Neuronal stem cell (in vitro differentiated cells): ENCODE measurements at regions not wholly inside any gene's neighbourhood (a gene's known extent, or its start where the extent isn't known, plus 50 kb on each side); places are given as distances from the start of the nearest gene placed in this dataset.

Source experiments
- DNase-seq: peaks from one replicate; pipeline ENCODE4 v3.0.0-alpha.2; 2013; ENCODE audit warnings: low spot score
- H2AFZ ChIP-seq: one replicate; pipeline ENCODE4 v1.6.1; 2013; ENCODE audit warnings: mild to moderate bottlenecking, low read length, inconsistent platforms
- H2AK5ac ChIP-seq: 2 replicates; pipeline ENCODE4 v1.6.1; 2013; ENCODE audit warnings: low read depth, mild to moderate bottlenecking, inconsistent platforms, low read length, moderate library complexity, mixed read lengths
- H2BK120ac ChIP-seq: 2 replicates; pipeline ENCODE4 v1.6.1; 2013; ENCODE audit warnings: low read depth, mild to moderate bottlenecking, inconsistent platforms, low read length, moderate library complexity, mixed read lengths
- H2BK12ac ChIP-seq: one replicate; pipeline ENCODE4 v1.6.1; 2013; ENCODE audit warnings: low read length, inconsistent platforms
- H2BK15ac ChIP-seq: 2 replicates; pipeline ENCODE4 v1.6.1; 2013; ENCODE audit warnings: mild to moderate bottlenecking, low read length, inconsistent platforms, mixed read lengths
- H2BK5ac ChIP-seq: one replicate; pipeline ENCODE4 v1.6.1; 2013; ENCODE audit warnings: inconsistent platforms, mild to moderate bottlenecking, low read length, moderate library complexity
- H3K14ac ChIP-seq: one replicate; pipeline ENCODE4 v1.6.1; 2013; ENCODE audit warnings: low read length, inconsistent platforms
- H3K18ac ChIP-seq: 2 replicates; pipeline ENCODE4 v1.6.1; 2013; ENCODE audit warnings: low read length, inconsistent platforms
- H3K23ac ChIP-seq: 2 replicates; pipeline ENCODE4 v1.6.1; 2013; ENCODE audit warnings: low read depth, mild to moderate bottlenecking, mixed read lengths, low read length, inconsistent platforms; ENCODE audit not compliant: poor library complexity
- H3K27ac ChIP-seq: replicated peaks from 3 replicates; pipeline ENCODE4 v1.5.1; 2013; ENCODE audit warnings: low read length, inconsistent platforms
- H3K27me3 ChIP-seq, 3 experiments: 2 replicates each; pipeline ENCODE4 v1.6.1; 2013; ENCODE audit warnings: low read length in 3 of 3, mild to moderate bottlenecking in 2 of 3, inconsistent platforms in 1 of 3, low read depth in 1 of 3, mixed read lengths in 1 of 3, moderate library complexity in 1 of 3; ENCODE audit not compliant: control insufficient read depth in 3 of 3, insufficient read depth in 3 of 3
- H3K36me3 ChIP-seq, 2 donors: replicated peaks in 1 of 2; 2 replicates each; pipeline ENCODE4 v1.6.1; 2013; ENCODE audit warnings: low read length in 2 of 2; ENCODE audit not compliant: control insufficient read depth in 2 of 2, insufficient read depth in 2 of 2
- H3K4ac ChIP-seq: 2 replicates; pipeline ENCODE4 v1.6.1; 2013; ENCODE audit warnings: inconsistent platforms, mild to moderate bottlenecking, low read length, moderate library complexity
- H3K4me1 ChIP-seq, 2 donors: 1 replicate in 1 of 2; 2 replicates in 1 of 2; pipeline ENCODE4 v1.6.1; 2013; ENCODE audit warnings: low read length in 2 of 2, low read depth in 1 of 2; ENCODE audit not compliant: control insufficient read depth in 2 of 2, insufficient read depth in 1 of 2
- H3K4me2 ChIP-seq: one replicate; pipeline ENCODE4 v1.6.1; 2013; ENCODE audit warnings: mild to moderate bottlenecking, low read length, inconsistent platforms; ENCODE audit not compliant: insufficient read depth, poor library complexity, severe bottlenecking
- H3K4me3 ChIP-seq, 2 donors: 2 replicates each; pipeline ENCODE4 v1.5.1; 2013; ENCODE audit warnings: low read length in 2 of 2, mild to moderate bottlenecking in 2 of 2, inconsistent platforms in 1 of 2, moderate library complexity in 1 of 2
- H3K79me1 ChIP-seq: one replicate; pipeline ENCODE4 v1.6.1; 2013; ENCODE audit warnings: low read depth, mild to moderate bottlenecking, inconsistent platforms, low read length, moderate library complexity
- H3K9ac ChIP-seq: one replicate; pipeline ENCODE4 v1.6.1; 2013; ENCODE audit warnings: mild to moderate bottlenecking, low read depth, low read length, inconsistent platforms; ENCODE audit not compliant: poor library complexity
- H3K9me3 ChIP-seq, 2 donors: replicated peaks in 1 of 2; 2 replicates each; pipeline versions ENCODE3 to v1.6.1; 2013; ENCODE audit warnings: low read length in 2 of 2, mild to moderate bottlenecking in 2 of 2, inconsistent platforms in 1 of 2, low read depth in 1 of 2, mixed read lengths in 1 of 2, moderate library complexity in 1 of 2; ENCODE audit not compliant: control insufficient read depth in 2 of 2, insufficient read depth in 1 of 2
- H4K8ac ChIP-seq: one replicate; pipeline ENCODE4 v1.6.1; 2013; ENCODE audit warnings: low read depth, mild to moderate bottlenecking, inconsistent platforms, low read length, moderate library complexity
- H4K91ac ChIP-seq: one replicate; pipeline ENCODE4 v1.6.1; 2013; ENCODE audit warnings: low read length, low read depth, mild to moderate bottlenecking, inconsistent platforms; ENCODE audit not compliant: poor library complexity
- WGBS, 2 donors: extraction: QIAGEN DNeasy Blood & Tissue Kit; methylation state at CpG; one replicate each; pipeline ENCODE4 v1.1.7; 2013; ENCODE audit warnings: missing lambda C conversion rate in 2 of 2, mixed read lengths in 1 of 2; ENCODE audit not compliant: insufficient read length in 2 of 2, insufficient replicate concordance in 1 of 2; ENCODE audit errors: extremely low coverage in 2 of 2; 5-methylcytosine and 5-hydroxymethylcytosine counted together

- H2BK120ac ChIP-seq = no peak overlapping the region
- WGBS, 2 donors = no CpG with 5 or more reads among the region's 2 CpGs
- H3K9ac ChIP-seq = no peak overlapping the region
- no peak overlapping the region for H4K91ac ChIP-seq
- H3K18ac ChIP-seq = no peak overlapping the region
- H3K23ac ChIP-seq = no peak overlapping the region
- H3K27ac ChIP-seq = no peak overlapping the region
- no peak overlapping the region for H2BK5ac ChIP-seq
- no peaks in the 10 kb centered on the region for H3K79me1 ChIP-seq
- H2BK12ac ChIP-seq = no peak overlapping the region
- H3K4me3 ChIP-seq = no peak overlapping the region
- no peak overlapping the region for H3K4ac ChIP-seq
- H4K8ac ChIP-seq = no peak overlapping the region
- H3K9me3 ChIP-seq = no peaks in the 10 kb centered on the region
- H3K4me2 ChIP-seq = no peak overlapping the region
- H2AK5ac ChIP-seq = no peak overlapping the region
- H2BK15ac ChIP-seq = no peak overlapping the region
- no peaks in the 10 kb centered on the region for H3K27me3 ChIP-seq
- no peak overlapping the region for H3K14ac ChIP-seq
- DNase-seq = no peak
- H3K36me3 ChIP-seq = no peaks in the 10 kb centered on the region
- H3K4me1 ChIP-seq = peaks cover 0 to 1% of the 10 kb centered on the region in 2 donors
- no peak overlapping the region for H2AFZ ChIP-seq
Measured at GRCh38 chr9:22395687-22396141, 50.9 kb upstream of the DMRTA1 start.
